ENCODE measurements at regions not wholly inside any gene's neighbourhood (a gene's known extent, or its start where the extent isn't known, plus 50 kb on each side); places are given as distances from the start of the nearest gene placed in this dataset.

DNA sequence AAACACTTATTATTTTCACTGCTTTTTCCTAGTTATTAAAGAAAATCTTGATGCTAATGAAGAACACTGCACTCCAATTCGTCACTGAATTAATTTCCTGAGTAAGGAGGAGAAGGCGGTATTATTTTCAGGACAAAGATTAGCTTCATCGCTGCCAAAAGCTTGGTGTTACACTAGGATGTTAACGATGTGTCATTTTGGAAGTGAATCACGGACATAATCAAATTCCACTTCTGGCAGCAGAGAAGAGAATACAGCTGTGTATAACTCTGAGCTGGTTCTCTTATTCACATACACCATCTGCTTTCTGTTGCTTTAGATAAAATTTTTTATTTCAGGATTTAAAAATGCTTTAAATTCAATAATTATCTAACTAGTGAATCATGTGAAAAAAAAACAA lies 74.1 kb downstream of the SCG2 start:
- intact Hi-C loops (cut with micrococcal nuclease; ENCODE audit: unreplicated experiment) (no loop called here), in situ Hi-C loops (cut with HindIII; ENCODE audit: extremely low pct_ligation_motif_present, low pct_unique_long_range_greater_than_20kb) (no loop called here)
- Histone ChIP-seq H3K27ac (ENCODE audit: extremely low read length, insufficient read depth, low read length) (no peak overlapping the region), H3K4me2 (ENCODE audit: low read depth, low read length) (no peak overlapping the region), H4K20me1 (ENCODE audit: insufficient read depth, low read length) (no peaks in the 10 kb centered on the region), H3K4me1 (ENCODE audit: insufficient read depth, low read length) (no peaks in the 10 kb centered on the region), H3K9ac (ENCODE audit: insufficient read depth, low read depth, low read length) (no peak overlapping the region), H2AFZ (ENCODE audit: low read length) (no peak overlapping the region), H3K4me3 (replicated peaks in 1 of 3; ENCODE audit: insufficient read depth in 1 of 3, low read depth in 2 of 3, low read length in 3 of 3) (no peak overlapping the region), H3K27me3 (ENCODE audit: control insufficient read depth in 1 of 2, insufficient read depth in 2 of 2, low read length in 2 of 2) (no peaks in the 10 kb centered on the region), H3K36me3 (replicated peaks in 1 of 2; ENCODE audit: control insufficient read depth in 1 of 2, insufficient read depth in 2 of 2, low read length in 2 of 2) (no peaks in the 10 kb centered on the region), H3K9me3 (ENCODE audit: low read length) (no peaks in the 10 kb centered on the region), H3K79me2 (ENCODE audit: insufficient read depth, low read length) (no peaks in the 10 kb centered on the region)
- FAIRE-seq (no peak), ATAC-seq (no peak), DNase-seq (ENCODE audit: low spot score) (no peak)
- no TSS peak for BruUV-seq (replicated peaks)
- ChIA-PET CTCF (ENCODE audit: low intra/inter-chr PET ratio, low total read pairs) (no interaction called here), POLR2A (no interaction called here)
- TF ChIP-seq NFIC (IDR thresholded peaks at IDR 0.05; ENCODE audit: low read length) (no peak), ZNF431 (CRISPR knock-in tag; IDR thresholded peaks at IDR 0.05; ENCODE audit: borderline replicate concordance, low read depth) (no peak), TCF7 (IDR thresholded peaks at IDR 0.05; ENCODE audit: low read depth) (no peak), HNRNPL (IDR thresholded peaks at IDR 0.05; ENCODE audit: low read depth, low read length) (no peak), FOXC1 (CRISPR knock-in tag; IDR thresholded peaks at IDR 0.05; ENCODE audit: borderline replicate concordance) (no peak), TAF1 (CRISPR knock-in tag; IDR thresholded peaks at IDR 0.05) (no peak), JUND (CRISPR knock-in tag; IDR thresholded peaks at IDR 0.05) (no peak), HOXA5 (CRISPR knock-in tag; IDR thresholded peaks at IDR 0.05) (no peak), FOXK1 (CRISPR knock-in tag; IDR thresholded peaks at IDR 0.05; ENCODE audit: borderline replicate concordance, low read depth) (no peak), NFE2 (CRISPR knock-in tag; IDR thresholded peaks at IDR 0.05) (no peak)
- TF ChIP-seq, protein P1, sequence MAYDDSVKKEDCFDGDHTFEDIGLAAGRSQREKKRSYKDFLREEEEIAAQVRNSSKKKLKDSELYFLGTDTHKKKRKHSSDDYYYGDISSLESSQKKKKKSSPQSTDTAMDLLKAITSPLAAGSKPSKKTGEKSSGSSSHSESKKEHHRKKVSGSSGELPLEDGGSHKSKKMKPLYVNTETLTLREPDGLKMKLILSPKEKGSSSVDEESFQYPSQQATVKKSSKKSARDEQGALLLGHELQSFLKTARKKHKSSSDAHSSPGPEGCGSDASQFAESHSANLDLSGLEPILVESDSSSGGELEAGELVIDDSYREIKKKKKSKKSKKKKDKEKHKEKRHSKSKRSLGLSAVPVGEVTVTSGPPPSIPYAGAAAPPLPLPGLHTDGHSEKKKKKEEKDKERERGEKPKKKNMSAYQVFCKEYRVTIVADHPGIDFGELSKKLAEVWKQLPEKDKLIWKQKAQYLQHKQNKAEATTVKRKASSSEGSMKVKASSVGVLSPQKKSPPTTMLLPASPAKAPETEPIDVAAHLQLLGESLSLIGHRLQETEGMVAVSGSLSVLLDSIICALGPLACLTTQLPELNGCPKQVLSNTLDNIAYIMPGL (CRISPR knock-in tag; IDR thresholded peaks at IDR 0.05; ENCODE audit: borderline replicate concordance in 1 of 2, low read depth in 1 of 2): no peak
- TF ChIP-seq, protein P2, sequence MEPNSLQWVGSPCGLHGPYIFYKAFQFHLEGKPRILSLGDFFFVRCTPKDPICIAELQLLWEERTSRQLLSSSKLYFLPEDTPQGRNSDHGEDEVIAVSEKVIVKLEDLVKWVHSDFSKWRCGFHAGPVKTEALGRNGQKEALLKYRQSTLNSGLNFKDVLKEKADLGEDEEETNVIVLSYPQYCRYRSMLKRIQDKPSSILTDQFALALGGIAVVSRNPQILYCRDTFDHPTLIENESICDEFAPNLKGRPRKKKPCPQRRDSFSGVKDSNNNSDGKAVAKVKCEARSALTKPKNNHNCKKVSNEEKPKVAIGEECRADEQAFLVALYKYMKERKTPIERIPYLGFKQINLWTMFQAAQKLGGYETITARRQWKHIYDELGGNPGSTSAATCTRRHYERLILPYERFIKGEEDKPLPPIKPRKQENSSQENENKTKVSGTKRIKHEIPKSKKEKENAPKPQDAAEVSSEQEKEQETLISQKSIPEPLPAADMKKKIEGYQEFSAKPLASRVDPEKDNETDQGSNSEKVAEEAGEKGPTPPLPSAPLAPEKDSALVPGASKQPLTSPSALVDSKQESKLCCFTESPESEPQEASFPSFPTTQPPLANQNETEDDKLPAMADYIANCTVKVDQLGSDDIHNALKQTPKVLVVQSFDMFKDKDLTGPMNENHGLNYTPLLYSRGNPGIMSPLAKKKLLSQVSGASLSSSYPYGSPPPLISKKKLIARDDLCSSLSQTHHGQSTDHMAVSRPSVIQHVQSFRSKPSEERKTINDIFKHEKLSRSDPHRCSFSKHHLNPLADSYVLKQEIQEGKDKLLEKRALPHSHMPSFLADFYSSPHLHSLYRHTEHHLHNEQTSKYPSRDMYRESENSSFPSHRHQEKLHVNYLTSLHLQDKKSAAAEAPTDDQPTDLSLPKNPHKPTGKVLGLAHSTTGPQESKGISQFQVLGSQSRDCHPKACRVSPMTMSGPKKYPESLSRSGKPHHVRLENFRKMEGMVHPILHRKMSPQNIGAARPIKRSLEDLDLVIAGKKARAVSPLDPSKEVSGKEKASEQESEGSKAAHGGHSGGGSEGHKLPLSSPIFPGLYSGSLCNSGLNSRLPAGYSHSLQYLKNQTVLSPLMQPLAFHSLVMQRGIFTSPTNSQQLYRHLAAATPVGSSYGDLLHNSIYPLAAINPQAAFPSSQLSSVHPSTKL (CRISPR knock-in tag; IDR thresholded peaks at IDR 0.05): no peak
- TF ChIP-seq, protein P3, sequence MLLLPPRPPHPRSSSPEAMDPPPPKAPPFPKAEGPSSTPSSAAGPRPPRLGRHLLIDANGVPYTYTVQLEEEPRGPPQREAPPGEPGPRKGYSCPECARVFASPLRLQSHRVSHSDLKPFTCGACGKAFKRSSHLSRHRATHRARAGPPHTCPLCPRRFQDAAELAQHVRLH (CRISPR knock-in tag; IDR thresholded peaks at IDR 0.05; ENCODE audit: borderline replicate concordance, low read depth): no peak
- TF ChIP-seq, protein P4, sequence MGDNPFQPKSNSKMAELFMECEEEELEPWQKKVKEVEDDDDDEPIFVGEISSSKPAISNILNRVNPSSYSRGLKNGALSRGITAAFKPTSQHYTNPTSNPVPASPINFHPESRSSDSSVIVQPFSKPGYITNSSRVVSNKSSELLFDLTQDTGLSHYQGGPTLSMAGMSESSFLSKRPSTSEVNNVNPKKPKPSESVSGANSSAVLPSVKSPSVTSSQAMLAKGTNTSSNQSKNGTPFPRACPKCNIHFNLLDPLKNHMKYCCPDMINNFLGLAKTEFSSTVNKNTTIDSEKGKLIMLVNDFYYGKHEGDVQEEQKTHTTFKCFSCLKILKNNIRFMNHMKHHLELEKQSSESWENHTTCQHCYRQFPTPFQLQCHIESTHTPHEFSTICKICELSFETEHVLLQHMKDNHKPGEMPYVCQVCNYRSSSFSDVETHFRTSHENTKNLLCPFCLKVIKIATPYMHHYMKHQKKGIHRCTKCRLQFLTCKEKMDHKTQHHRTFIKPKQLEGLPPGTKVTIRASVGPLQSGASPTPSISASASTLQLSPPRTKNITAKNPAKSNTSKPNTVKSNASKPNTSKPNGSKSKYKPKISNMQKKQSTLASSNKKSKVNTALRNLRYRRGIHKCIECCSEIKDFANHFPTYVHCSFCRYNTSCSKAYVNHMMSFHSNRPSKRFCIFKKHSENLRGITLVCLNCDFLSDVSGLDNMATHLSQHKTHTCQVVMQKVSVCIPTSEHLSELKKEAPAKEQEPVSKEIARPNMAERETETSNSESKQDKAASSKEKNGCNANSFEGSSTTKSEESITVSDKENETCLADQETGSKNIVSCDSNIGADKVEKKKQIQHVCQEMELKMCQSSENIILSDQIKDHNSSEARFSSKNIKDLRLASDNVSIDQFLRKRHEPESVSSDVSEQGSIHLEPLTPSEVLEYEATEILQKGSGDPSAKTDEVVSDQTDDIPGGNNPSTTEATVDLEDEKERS (CRISPR knock-in tag; IDR thresholded peaks at IDR 0.05): no peak
- WGBS (ENCODE audit: low lambda C conversion rate): 24% methylated on average over 5 of the region's 5 CpGs

Data from HepG2 (cell line).